ENCODE measurements at regions not wholly inside any gene's neighbourhood (a gene's known extent, or its start where the extent isn't known, plus 50 kb on each side); places are given as distances from the start of the nearest gene placed in this dataset.

GRCh38 chr2:226405465-226405864 is 394.2 kb downstream of the IRS1 start:
- peaks cover 12% of the 10 kb centered on the region for H3K4me1 Mint-ChIP-seq (ENCODE audit: unreplicated experiment)
- TF ChIP-seq CTCF (IDR thresholded peaks at IDR 0.05) = no peak
- no peak overlapping the region for H3K27ac Mint-ChIP-seq (ENCODE audit: unreplicated experiment)

GRCh38 chr2:226403369-226403768 is 396.3 kb downstream of the IRS1 start:
- no peak for DNase-seq (ENCODE audit: extremely low spot score, unreplicated experiment)
- H3K9me3 Mint-ChIP-seq (ENCODE audit: unreplicated experiment) = no peaks in the 10 kb centered on the region
- H3K27me3 Mint-ChIP-seq (ENCODE audit: unreplicated experiment) = no peaks in the 10 kb centered on the region
- no peak for TF ChIP-seq CTCF (IDR thresholded peaks at IDR 0.05)
- peaks cover 1% of the 10 kb centered on the region for H3K36me3 Mint-ChIP-seq (ENCODE audit: unreplicated experiment)
- H3K4me1 Mint-ChIP-seq (ENCODE audit: unreplicated experiment) = peaks cover 8% of the 10 kb centered on the region
- H3K27ac Mint-ChIP-seq (ENCODE audit: unreplicated experiment) = no peak overlapping the region
- H3K4me3 Mint-ChIP-seq (ENCODE audit: unreplicated experiment) = no peak overlapping the region

More at GRCh38 chr2:226405465-226405864, 394.2 kb downstream of the IRS1 start:
- H3K9me3 Mint-ChIP-seq (ENCODE audit: unreplicated experiment) = no peaks in the 10 kb centered on the region
- no peak for DNase-seq (ENCODE audit: extremely low spot score, unreplicated experiment)
- no peaks in the 10 kb centered on the region for H3K27me3 Mint-ChIP-seq (ENCODE audit: unreplicated experiment)
- no peak overlapping the region for H3K4me3 Mint-ChIP-seq (ENCODE audit: unreplicated experiment)
- H3K36me3 Mint-ChIP-seq (ENCODE audit: unreplicated experiment) = peaks cover 1% of the 10 kb centered on the region

- H3K27ac Mint-ChIP-seq (ENCODE audit: unreplicated experiment) = no peak overlapping the region
- H3K27me3 Mint-ChIP-seq (ENCODE audit: unreplicated experiment) = no peaks in the 10 kb centered on the region
- no peak overlapping the region for H3K4me3 Mint-ChIP-seq (ENCODE audit: unreplicated experiment)
- H3K4me1 Mint-ChIP-seq (ENCODE audit: unreplicated experiment) = peaks cover 2% of the 10 kb centered on the region
- H3K36me3 Mint-ChIP-seq (ENCODE audit: unreplicated experiment) = peaks cover 1% of the 10 kb centered on the region
- DNase-seq (ENCODE audit: extremely low spot score, unreplicated experiment) = no peak
- no peaks in the 10 kb centered on the region for H3K9me3 Mint-ChIP-seq (ENCODE audit: unreplicated experiment)
- no peak for TF ChIP-seq CTCF (IDR thresholded peaks at IDR 0.05)
Measured at GRCh38 chr2:226399006-226399405, 400.6 kb downstream of the IRS1 start.

- no peak for TF ChIP-seq CTCF (IDR thresholded peaks at IDR 0.05)
- Mint-ChIP-seq H3K4me3 (ENCODE audit: unreplicated experiment) (no peak overlapping the region), H3K9me3 (ENCODE audit: unreplicated experiment) (no peaks in the 10 kb centered on the region), H3K4me1 (ENCODE audit: unreplicated experiment) (peaks cover 2% of the 10 kb centered on the region), H3K27ac (ENCODE audit: unreplicated experiment) (no peak overlapping the region), H3K36me3 (ENCODE audit: unreplicated experiment) (peaks cover 1% of the 10 kb centered on the region), H3K27me3 (ENCODE audit: unreplicated experiment) (no peaks in the 10 kb centered on the region)
- no peak for DNase-seq (ENCODE audit: extremely low spot score, unreplicated experiment)
Measured at GRCh38 chr2:226398580-226398979, 401.0 kb downstream of the IRS1 start.

GRCh38 chr2:226396541-226396940 is 403.1 kb downstream of the IRS1 start:
- H3K4me3 Mint-ChIP-seq (ENCODE audit: unreplicated experiment) = no peak overlapping the region
- no peaks in the 10 kb centered on the region for H3K27me3 Mint-ChIP-seq (ENCODE audit: unreplicated experiment)
- H3K27ac Mint-ChIP-seq (ENCODE audit: unreplicated experiment) = no peak overlapping the region
- peaks cover 1% of the 10 kb centered on the region for H3K36me3 Mint-ChIP-seq (ENCODE audit: unreplicated experiment)
- TF ChIP-seq CTCF (IDR thresholded peaks at IDR 0.05) = no peak
- no peaks in the 10 kb centered on the region for H3K9me3 Mint-ChIP-seq (ENCODE audit: unreplicated experiment)
- H3K4me1 Mint-ChIP-seq (ENCODE audit: unreplicated experiment) = peaks cover 2% of the 10 kb centered on the region
- no peak for DNase-seq (ENCODE audit: extremely low spot score, unreplicated experiment)

All from osteocyte (in vitro differentiated cells).